ENCODE measurements at regions not wholly inside any gene's neighbourhood (a gene's known extent, or its start where the extent isn't known, plus 50 kb on each side); places are given as distances from the start of the nearest gene placed in this dataset.

- H3K9me3 ChIP-seq (ENCODE audit: low read depth), result no peaks in the 10 kb centered on the region
- TF ChIP-seq CTCF (IDR thresholded peaks at IDR 0.05; ENCODE audit: poor library complexity) (no peak), EZH2 (IDR thresholded peaks at IDR 0.05; ENCODE audit: borderline replicate concordance) (no peak), EZH2phosphoT487 (IDR thresholded peaks at IDR 0.05; ENCODE audit: low read depth, severe bottlenecking, unreplicated experiment) (no peak)
- H3K27ac ChIP-seq, result no peak overlapping the region
- DNase-seq (ENCODE audit: low spot score), result no peak
- H3K4me2 ChIP-seq, result no peak overlapping the region
- H3K4me3 ChIP-seq, result no peak overlapping the region
- WGBS (ENCODE audit: low lambda C conversion rate, missing lambda C conversion rate), result 83% methylated on average over 8 of the region's 8 CpGs
- no peaks in the 10 kb centered on the region for H3K9me2 ChIP-seq (replicated peaks; ENCODE audit: insufficient read depth)
- H3K79me2 ChIP-seq, result no peaks in the 10 kb centered on the region
- H4K20me1 ChIP-seq (ENCODE audit: insufficient read depth, poor library complexity, severe bottlenecking), result no peaks in the 10 kb centered on the region
- H3K4me1 ChIP-seq (ENCODE audit: insufficient read depth), result no peaks in the 10 kb centered on the region
- H3K36me3 ChIP-seq (replicated peaks; ENCODE audit: insufficient read depth, low read depth), result no peaks in the 10 kb centered on the region
- no peak overlapping the region for H2AFZ ChIP-seq
- H3K27me3 ChIP-seq, result no peaks in the 10 kb centered on the region
Measured at GRCh38 chr20:24359321-24360027, 110.0 kb upstream of the SYNDIG1 start.

DNA sequence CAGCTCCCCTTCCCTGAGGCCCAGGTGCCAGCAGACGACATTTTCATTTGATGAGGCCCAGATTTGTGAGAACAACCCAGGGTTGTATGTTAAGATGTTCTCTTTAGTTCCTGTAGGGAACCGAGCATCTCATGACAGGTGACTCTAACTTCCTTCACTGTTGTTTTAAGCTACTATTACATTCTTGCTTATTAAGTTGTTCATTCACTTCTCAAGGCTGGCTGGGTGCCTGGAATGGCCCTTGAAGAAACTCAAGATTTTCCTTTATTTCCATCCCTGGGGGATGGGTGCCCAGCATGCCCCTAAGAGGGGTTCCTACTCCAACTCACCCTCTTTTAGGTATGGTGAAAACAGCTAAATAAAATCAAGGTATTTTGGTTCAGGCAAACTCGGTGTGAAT lies 111.5 kb upstream of the SYNDIG1 start:
- no peak overlapping the region for H2AFZ ChIP-seq
- H4K20me1 ChIP-seq (ENCODE audit: insufficient read depth, poor library complexity, severe bottlenecking), result no peaks in the 10 kb centered on the region
- H3K27ac ChIP-seq, result no peak overlapping the region
- no peaks in the 10 kb centered on the region for H3K27me3 ChIP-seq
- no peaks in the 10 kb centered on the region for H3K9me3 ChIP-seq (ENCODE audit: low read depth)
- no peaks in the 10 kb centered on the region for H3K79me2 ChIP-seq
- TF ChIP-seq EZH2 (IDR thresholded peaks at IDR 0.05; ENCODE audit: borderline replicate concordance), result no peak
- no peak for TF ChIP-seq EZH2phosphoT487 (IDR thresholded peaks at IDR 0.05; ENCODE audit: low read depth, severe bottlenecking, unreplicated experiment)
- no peak for TF ChIP-seq CTCF (IDR thresholded peaks at IDR 0.05; ENCODE audit: poor library complexity)
- 83% methylated on average over 3 of the region's 3 CpGs for WGBS (ENCODE audit: low lambda C conversion rate, missing lambda C conversion rate)
- H3K4me3 ChIP-seq, result no peak overlapping the region
- H3K9me2 ChIP-seq (replicated peaks; ENCODE audit: insufficient read depth), result no peaks in the 10 kb centered on the region
- DNase-seq (ENCODE audit: low spot score), result no peak
- H3K4me1 ChIP-seq (ENCODE audit: insufficient read depth), result no peaks in the 10 kb centered on the region
- H3K4me2 ChIP-seq, result no peak overlapping the region
- H3K36me3 ChIP-seq (replicated peaks; ENCODE audit: insufficient read depth, low read depth), result no peaks in the 10 kb centered on the region

- no peak for DNase-seq (ENCODE audit: low spot score)
- H3K9me2 ChIP-seq (replicated peaks; ENCODE audit: insufficient read depth), result no peaks in the 10 kb centered on the region
Measured at GRCh38 chr20:24357177-24357576, 112.3 kb upstream of the SYNDIG1 start.

More at GRCh38 chr20:24357177-24357576, 112.3 kb upstream of the SYNDIG1 start:
- Histone ChIP-seq H2AFZ (no peak overlapping the region), H3K4me2 (no peak overlapping the region), H3K4me1 (ENCODE audit: insufficient read depth) (no peaks in the 10 kb centered on the region), H4K20me1 (ENCODE audit: insufficient read depth, poor library complexity, severe bottlenecking) (no peaks in the 10 kb centered on the region), H3K9me3 (ENCODE audit: low read depth) (no peaks in the 10 kb centered on the region), H3K27ac (no peak overlapping the region), H3K4me3 (no peak overlapping the region), H3K27me3 (no peaks in the 10 kb centered on the region), H3K79me2 (no peaks in the 10 kb centered on the region), H3K36me3 (replicated peaks; ENCODE audit: insufficient read depth, low read depth) (no peaks in the 10 kb centered on the region)
- TF ChIP-seq EZH2phosphoT487 (IDR thresholded peaks at IDR 0.05; ENCODE audit: low read depth, severe bottlenecking, unreplicated experiment), result no peak
- TF ChIP-seq EZH2 (IDR thresholded peaks at IDR 0.05; ENCODE audit: borderline replicate concordance), result no peak
- TF ChIP-seq CTCF (IDR thresholded peaks at IDR 0.05; ENCODE audit: poor library complexity), result no peak
- WGBS (ENCODE audit: low lambda C conversion rate, missing lambda C conversion rate), result 86% methylated on average over 3 of the region's 3 CpGs

Measured in hepatocyte (in vitro differentiated cells).